Activated CD4-positive, alpha-beta T cell treated with anti-CD3 and anti-CD28 coated beads, Interleukin-2, Interleukin-6, amounts not matched to agents 100 ng/mL and 50 ng/mL, durations not matched to agents 16 hours and 8 hours (primary cell): ENCODE measurements at regions not wholly inside any gene's neighbourhood (a gene's known extent, or its start where the extent isn't known, plus 50 kb on each side); places are given as distances from the start of the nearest gene placed in this dataset.

ENCODE experiments used
- DNase-seq: peaks from one replicate; pipeline ENCODE4 v3.0.0-alpha.2; 2020

DNA sequence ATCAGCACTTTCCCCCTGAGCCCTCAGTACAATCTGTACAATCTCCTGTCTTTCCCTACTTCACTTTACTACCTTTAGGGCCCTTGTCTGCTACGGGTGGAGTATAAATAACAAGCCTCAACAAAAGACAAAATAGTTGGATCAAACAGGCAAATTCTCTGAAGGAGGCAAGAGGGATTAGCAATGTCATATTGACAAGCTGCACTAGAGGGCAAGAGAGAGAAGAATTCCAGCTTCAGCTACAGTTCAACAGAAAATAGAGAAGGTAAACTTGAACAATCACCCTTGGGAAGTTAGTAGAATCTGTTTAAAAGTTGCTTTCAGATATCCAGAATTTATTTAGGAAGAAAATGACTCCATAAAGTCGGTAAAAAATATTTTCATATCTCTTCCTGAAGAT lies 68.4 kb upstream of the IZUMO3 start:
- no peak for DNase-seq

DNA sequence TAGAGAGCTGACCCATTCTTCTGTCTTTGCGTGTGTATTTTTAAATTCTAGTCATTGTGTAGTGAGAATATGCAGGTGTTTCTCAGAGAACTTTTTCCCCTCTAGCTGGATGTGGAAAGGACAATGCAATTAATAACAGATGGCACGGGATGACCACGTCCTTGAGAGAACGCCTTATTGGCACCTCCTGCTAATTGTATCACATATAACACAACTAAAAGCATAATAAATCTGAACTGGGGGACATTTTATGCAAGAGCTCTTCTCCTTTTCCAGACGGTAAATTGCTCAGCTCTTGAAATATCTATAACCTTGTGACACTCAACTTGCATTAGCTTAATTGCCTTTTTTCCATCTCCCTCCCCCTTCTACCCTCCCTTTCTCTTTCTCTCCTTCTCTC lies 62.9 kb upstream of the IZUMO3 start:
- DNase-seq = no peak

GRCh38 chr9:24602693-24603352 lies 57.1 kb upstream of the IZUMO3 start:
- no peak for DNase-seq
